ENCODE measurements at regions not wholly inside any gene's neighbourhood (a gene's known extent, or its start where the extent isn't known, plus 50 kb on each side); places are given as distances from the start of the nearest gene placed in this dataset.
"Not testable (repeated sequence)": the region's sequence is repeated elsewhere in the genome, so short reads cannot be mapped to it uniquely, and the experiment has no call there.

DNA sequence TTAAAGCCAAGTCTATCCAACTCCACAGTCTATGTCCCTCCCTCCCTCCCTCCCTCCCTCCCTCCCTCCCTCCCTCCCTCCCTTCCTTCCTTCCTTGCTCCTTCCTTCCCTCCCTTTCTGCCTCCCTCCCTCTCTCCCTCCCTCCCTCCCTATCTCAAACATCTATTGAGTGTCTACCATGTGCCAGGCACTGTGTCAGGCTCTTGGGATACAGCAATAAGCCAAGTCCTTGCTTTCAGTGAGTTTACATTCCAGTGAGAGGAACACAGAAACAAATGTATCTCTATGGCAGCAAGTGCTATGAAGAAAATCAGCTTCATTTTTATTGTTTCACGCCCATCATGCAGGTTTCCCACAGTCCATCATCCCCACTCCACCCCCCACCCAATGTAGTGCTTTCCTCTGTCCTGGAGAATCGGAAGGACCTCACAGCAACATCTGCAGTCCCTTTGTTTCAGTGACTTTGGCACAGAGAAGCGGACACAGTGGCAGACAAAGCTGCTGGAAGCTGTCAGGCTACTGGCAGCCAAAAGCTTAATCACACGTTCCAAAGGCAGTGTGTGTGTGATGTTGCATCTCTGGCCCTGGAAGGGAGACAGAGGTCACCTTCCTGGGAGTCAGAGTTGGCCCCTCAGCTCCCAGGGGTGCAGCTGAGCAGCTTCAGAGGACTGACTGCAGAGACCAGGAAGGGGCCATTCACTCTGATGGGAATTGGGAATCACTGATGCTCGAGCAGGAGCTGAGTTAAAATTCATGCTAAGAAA, 81.0 kb upstream of the PRSS12 start:
- H3K9me3 Mint-ChIP-seq (ENCODE audit: low read depth, unreplicated experiment); H3K27ac Mint-ChIP-seq (ENCODE audit: unreplicated experiment); H3K4me1 Mint-ChIP-seq (ENCODE audit: low read depth, unreplicated experiment); DNase-seq; intact Hi-C loops (cut with micrococcal nuclease; ENCODE audit: unreplicated experiment); H3K36me3 Mint-ChIP-seq (ENCODE audit: insufficient read depth, unreplicated experiment); BruUV-seq (replicated peaks); CTCF ChIA-PET; H3K27me3 Mint-ChIP-seq (ENCODE audit: unreplicated experiment); H3K4me3 Mint-ChIP-seq (ENCODE audit: low read depth, unreplicated experiment): not testable (repeated sequence)

DNA sequence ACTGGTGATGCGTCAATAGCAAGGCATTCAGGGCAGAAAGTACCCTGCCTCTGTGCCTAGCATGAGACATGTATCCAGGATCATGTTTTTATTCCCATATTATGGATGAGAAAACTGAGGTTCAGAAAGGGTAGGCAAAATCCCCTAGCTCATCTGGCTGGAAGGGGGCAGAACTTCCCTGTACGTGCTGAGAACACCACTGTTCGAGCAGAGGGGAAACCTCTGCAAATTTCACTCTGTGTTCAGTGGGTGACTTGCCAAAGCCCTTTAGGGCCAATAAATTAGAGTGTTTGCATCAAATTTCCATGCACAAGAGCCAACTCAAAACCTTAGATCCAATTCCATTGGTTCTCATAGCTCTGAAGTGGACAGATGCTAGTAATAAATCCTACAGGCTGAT, 82.6 kb upstream of the PRSS12 start:
- H3K9me3 Mint-ChIP-seq (ENCODE audit: low read depth, unreplicated experiment); H3K4me3 Mint-ChIP-seq (ENCODE audit: low read depth, unreplicated experiment); CTCF ChIA-PET; H3K36me3 Mint-ChIP-seq (ENCODE audit: insufficient read depth, unreplicated experiment); H3K4me1 Mint-ChIP-seq (ENCODE audit: low read depth, unreplicated experiment); DNase-seq; intact Hi-C loops (cut with micrococcal nuclease; ENCODE audit: unreplicated experiment); H3K27ac Mint-ChIP-seq (ENCODE audit: unreplicated experiment); H3K27me3 Mint-ChIP-seq (ENCODE audit: unreplicated experiment); BruUV-seq (replicated peaks): not testable (repeated sequence)

DNA sequence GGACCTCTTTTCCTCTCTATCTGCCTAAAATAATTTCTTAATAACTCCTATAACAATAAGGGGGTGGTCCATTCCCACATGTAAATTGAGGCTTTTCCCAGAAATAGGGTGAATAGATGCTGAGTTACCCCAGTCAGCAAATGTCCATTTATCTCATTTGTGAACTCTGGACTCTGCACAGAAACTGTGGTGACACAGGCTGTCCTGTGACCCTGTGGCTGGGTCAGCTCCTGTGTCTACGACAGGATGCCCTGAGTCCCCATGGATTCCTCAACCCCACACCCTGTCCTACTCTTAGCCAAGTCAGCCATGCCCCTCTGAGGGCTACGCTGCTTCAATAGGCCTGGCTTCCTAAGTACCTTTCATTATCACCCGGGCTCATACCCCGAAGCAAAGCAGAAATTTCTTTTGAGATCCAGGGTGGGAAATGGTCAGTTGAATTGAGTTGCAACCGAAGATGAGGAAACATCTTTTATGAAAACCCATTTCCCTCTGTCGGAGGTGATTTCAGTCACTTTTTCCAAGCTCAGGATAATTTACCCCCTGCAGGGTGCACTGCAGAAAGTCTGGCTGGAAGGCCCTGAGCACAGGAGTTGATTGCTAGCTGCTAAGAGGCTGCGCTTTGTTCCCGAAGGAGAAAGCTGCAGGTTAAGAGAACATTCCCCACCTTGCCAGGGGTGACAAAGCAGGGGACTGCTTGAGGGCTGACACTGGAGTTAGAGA, 89.5 kb upstream of the PRSS12 start:
- CTCF ChIA-PET; H3K9me3 Mint-ChIP-seq (ENCODE audit: low read depth, unreplicated experiment); H3K27me3 Mint-ChIP-seq (ENCODE audit: unreplicated experiment); DNase-seq; H3K4me3 Mint-ChIP-seq (ENCODE audit: low read depth, unreplicated experiment); H3K36me3 Mint-ChIP-seq (ENCODE audit: insufficient read depth, unreplicated experiment); H3K4me1 Mint-ChIP-seq (ENCODE audit: low read depth, unreplicated experiment); BruUV-seq (replicated peaks); H3K27ac Mint-ChIP-seq (ENCODE audit: unreplicated experiment); intact Hi-C loops (cut with micrococcal nuclease; ENCODE audit: unreplicated experiment): not testable (repeated sequence)

DNA sequence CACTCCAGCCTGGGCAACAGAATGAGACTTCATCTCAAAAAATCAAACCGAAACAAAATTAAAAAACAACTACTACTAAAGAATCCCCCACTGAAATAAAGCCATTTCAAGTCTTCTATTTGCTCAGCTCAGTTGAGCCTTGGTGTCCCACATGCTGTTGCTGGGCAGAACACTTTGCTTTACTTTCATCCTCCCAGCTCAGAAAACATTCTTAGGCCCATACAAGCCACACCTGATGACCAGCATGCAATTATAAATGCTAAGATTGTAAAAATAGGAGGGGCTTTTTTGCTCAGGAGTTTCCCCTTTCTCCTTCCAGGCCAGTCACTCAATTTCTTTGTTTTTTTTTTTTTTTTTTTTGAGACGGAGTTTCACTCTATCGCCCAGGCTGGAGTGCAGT, 94.6 kb upstream of the PRSS12 start:
- H3K4me1 Mint-ChIP-seq (ENCODE audit: low read depth, unreplicated experiment); BruUV-seq (replicated peaks); intact Hi-C loops (cut with micrococcal nuclease; ENCODE audit: unreplicated experiment); H3K9me3 Mint-ChIP-seq (ENCODE audit: low read depth, unreplicated experiment); H3K27ac Mint-ChIP-seq (ENCODE audit: unreplicated experiment); H3K27me3 Mint-ChIP-seq (ENCODE audit: unreplicated experiment); DNase-seq; H3K4me3 Mint-ChIP-seq (ENCODE audit: low read depth, unreplicated experiment); H3K36me3 Mint-ChIP-seq (ENCODE audit: insufficient read depth, unreplicated experiment): not testable (repeated sequence)
- CTCF ChIA-PET: interaction anchor here (0.7 kb wide), 1 partner anchor 30 kb away, joined by 5 read pairs; no protein-coding TSS in a partner anchor

DNA sequence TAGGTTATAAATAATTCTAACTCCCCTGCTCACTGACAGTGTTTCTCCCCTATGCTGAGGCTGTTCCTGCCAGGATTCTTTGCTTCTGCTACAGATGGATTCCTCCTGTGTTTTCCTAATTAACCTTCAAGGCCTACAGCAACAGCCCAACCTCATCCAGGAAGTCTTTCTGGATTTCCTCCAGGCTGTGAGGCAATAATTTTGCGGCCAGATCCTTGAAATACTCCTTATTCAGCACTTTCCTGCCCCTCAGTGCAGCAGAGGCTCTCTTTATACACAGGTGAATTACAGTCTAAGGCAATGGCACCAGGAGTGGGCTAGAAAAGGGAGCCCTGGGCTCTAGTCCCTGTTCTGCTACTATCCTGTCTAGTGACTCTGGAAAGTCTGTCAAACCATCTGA, 102.1 kb upstream of the PRSS12 start:
- H3K36me3 Mint-ChIP-seq (ENCODE audit: insufficient read depth, unreplicated experiment); intact Hi-C loops (cut with micrococcal nuclease; ENCODE audit: unreplicated experiment); H3K4me1 Mint-ChIP-seq (ENCODE audit: low read depth, unreplicated experiment); H3K4me3 Mint-ChIP-seq (ENCODE audit: low read depth, unreplicated experiment); H3K27me3 Mint-ChIP-seq (ENCODE audit: unreplicated experiment); H3K9me3 Mint-ChIP-seq (ENCODE audit: low read depth, unreplicated experiment); DNase-seq; H3K27ac Mint-ChIP-seq (ENCODE audit: unreplicated experiment); CTCF ChIA-PET; BruUV-seq (replicated peaks): not testable (repeated sequence)

DNA sequence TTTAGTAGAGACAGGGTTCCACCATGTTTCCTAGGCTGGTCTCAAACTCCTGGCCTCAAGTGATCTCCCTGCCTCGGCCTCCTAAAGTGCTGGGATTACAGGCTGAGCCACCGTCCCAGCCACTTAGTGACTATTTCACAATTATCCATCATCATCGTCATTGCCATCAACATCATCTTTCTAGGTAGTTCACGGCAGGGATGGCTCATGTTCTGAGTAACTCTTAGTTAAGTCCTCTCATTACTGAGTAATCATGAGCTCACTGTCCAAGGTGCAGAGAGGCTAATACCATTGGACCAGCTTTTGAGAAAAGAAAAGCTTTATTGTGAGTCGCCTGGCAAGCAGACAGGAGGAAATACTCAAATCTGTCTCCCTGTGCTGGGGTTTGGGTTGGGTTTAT, 108.6 kb upstream of the PRSS12 start:
- H3K4me3 Mint-ChIP-seq (ENCODE audit: low read depth, unreplicated experiment); DNase-seq; H3K4me1 Mint-ChIP-seq (ENCODE audit: low read depth, unreplicated experiment); H3K36me3 Mint-ChIP-seq (ENCODE audit: insufficient read depth, unreplicated experiment); CTCF ChIA-PET; H3K27ac Mint-ChIP-seq (ENCODE audit: unreplicated experiment); BruUV-seq (replicated peaks); intact Hi-C loops (cut with micrococcal nuclease; ENCODE audit: unreplicated experiment); H3K9me3 Mint-ChIP-seq (ENCODE audit: low read depth, unreplicated experiment); H3K27me3 Mint-ChIP-seq (ENCODE audit: unreplicated experiment): not testable (repeated sequence)

DNA sequence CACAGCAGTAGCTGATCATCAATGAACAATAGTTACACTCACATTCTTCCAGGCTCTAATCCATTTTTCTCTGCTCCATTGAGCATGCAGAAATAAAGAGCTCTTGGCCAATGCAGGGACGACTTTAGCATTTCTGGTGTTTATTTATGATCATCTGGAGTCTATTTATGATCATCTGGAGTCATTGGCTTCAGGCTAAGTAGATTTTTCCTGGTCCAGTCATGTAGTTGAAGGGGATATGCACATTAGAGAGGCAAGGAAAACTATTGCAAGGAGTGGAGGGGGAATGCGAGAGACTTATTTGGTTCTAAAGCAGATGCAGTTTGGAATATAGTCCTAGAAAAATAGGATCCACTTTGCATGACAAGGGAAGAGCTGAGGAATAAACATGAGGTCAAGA, 113.0 kb upstream of the PRSS12 start:
- H3K27me3 Mint-ChIP-seq (ENCODE audit: unreplicated experiment); CTCF ChIA-PET; H3K4me3 Mint-ChIP-seq (ENCODE audit: low read depth, unreplicated experiment); H3K4me1 Mint-ChIP-seq (ENCODE audit: low read depth, unreplicated experiment); H3K9me3 Mint-ChIP-seq (ENCODE audit: low read depth, unreplicated experiment); intact Hi-C loops (cut with micrococcal nuclease; ENCODE audit: unreplicated experiment); DNase-seq; BruUV-seq (replicated peaks); H3K27ac Mint-ChIP-seq (ENCODE audit: unreplicated experiment); H3K36me3 Mint-ChIP-seq (ENCODE audit: insufficient read depth, unreplicated experiment): not testable (repeated sequence)

DNA sequence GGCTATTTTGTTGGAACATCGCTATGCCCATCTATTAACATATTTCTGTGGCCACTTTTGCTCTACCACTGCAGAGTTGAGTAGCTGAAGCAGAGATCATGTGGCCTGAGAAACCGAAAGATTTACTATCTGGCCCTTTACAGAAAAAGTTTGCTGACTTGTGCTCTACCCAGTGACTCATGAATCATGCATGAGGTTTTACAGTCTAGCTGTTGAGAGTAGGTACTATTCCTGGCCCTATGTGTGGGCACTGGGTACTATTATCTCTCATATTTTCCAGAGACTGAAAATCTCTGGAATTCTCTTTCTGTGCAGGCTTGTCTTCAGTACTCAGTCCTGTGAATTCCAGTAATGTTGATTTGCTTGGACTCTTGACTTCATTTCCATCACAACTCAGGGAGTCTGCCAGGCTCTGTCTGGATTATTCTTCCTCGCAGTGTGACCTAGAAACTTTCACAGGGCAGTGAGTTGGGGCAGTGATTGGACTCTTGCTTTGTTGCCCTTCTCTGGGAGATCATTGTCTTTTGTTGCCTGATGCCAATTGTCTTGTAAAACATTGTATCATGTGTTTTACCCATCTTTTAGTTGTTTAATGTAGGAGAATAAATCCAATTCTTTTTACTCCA, 121.3 kb upstream of the PRSS12 start:
- H3K4me1 Mint-ChIP-seq (ENCODE audit: low read depth, unreplicated experiment); CTCF ChIA-PET; H3K4me3 Mint-ChIP-seq (ENCODE audit: low read depth, unreplicated experiment); H3K36me3 Mint-ChIP-seq (ENCODE audit: insufficient read depth, unreplicated experiment); H3K27me3 Mint-ChIP-seq (ENCODE audit: unreplicated experiment); H3K27ac Mint-ChIP-seq (ENCODE audit: unreplicated experiment); intact Hi-C loops (cut with micrococcal nuclease; ENCODE audit: unreplicated experiment); H3K9me3 Mint-ChIP-seq (ENCODE audit: low read depth, unreplicated experiment); DNase-seq; BruUV-seq (replicated peaks): not testable (repeated sequence)

DNA sequence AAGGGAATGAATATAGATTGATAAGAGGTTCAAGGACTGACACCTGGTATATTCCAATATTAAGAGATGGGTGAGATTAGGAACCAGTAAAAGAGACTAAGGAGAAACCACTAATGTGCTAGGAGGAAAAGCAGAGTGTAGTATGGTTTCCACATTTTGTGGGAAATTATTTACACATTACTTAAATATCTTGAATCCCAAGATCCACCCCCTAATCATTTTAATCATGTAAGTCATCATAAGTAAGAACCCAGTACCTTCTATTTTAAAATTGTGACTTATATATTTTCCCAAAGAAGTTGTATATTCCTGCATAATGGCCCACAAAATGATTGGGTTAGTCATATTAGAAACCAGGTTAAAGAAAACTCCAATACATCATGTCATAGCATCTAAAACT, 122.0 kb upstream of the PRSS12 start:
- H3K27ac Mint-ChIP-seq (ENCODE audit: unreplicated experiment); CTCF ChIA-PET; H3K27me3 Mint-ChIP-seq (ENCODE audit: unreplicated experiment); DNase-seq; H3K4me3 Mint-ChIP-seq (ENCODE audit: low read depth, unreplicated experiment); H3K36me3 Mint-ChIP-seq (ENCODE audit: insufficient read depth, unreplicated experiment); H3K4me1 Mint-ChIP-seq (ENCODE audit: low read depth, unreplicated experiment); intact Hi-C loops (cut with micrococcal nuclease; ENCODE audit: unreplicated experiment); BruUV-seq (replicated peaks); H3K9me3 Mint-ChIP-seq (ENCODE audit: low read depth, unreplicated experiment): not testable (repeated sequence)

DNA sequence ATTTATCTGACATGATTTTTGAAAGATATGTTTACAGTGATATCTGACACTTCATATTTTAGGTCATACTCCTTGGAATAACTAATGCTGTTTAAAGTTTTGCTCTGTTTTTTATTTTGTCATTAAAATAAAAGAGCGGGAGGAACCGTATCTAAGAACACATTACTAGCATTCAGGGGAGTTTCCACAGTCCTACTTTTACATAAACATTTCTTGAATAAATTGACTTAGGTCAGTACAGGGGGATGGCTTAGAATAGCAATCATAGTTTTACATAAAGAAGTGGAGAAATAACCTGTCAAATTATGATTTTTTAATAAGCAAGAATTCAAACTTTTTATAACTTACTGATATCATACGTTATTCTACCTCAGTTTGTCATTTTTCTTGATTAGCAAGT, 123.1 kb upstream of the PRSS12 start:
- H3K27me3 Mint-ChIP-seq (ENCODE audit: unreplicated experiment); intact Hi-C loops (cut with micrococcal nuclease; ENCODE audit: unreplicated experiment); H3K36me3 Mint-ChIP-seq (ENCODE audit: insufficient read depth, unreplicated experiment); H3K4me3 Mint-ChIP-seq (ENCODE audit: low read depth, unreplicated experiment); H3K4me1 Mint-ChIP-seq (ENCODE audit: low read depth, unreplicated experiment); DNase-seq; H3K27ac Mint-ChIP-seq (ENCODE audit: unreplicated experiment); H3K9me3 Mint-ChIP-seq (ENCODE audit: low read depth, unreplicated experiment); BruUV-seq (replicated peaks); CTCF ChIA-PET: not testable (repeated sequence)

Data from Calu3 (cell line).